Activated T-cell treated with anti-CD3 and anti-CD28 coated beads for 48 hours (primary cell): ENCODE measurements at regions not wholly inside any gene's neighbourhood (a gene's known extent, or its start where the extent isn't known, plus 50 kb on each side); places are given as distances from the start of the nearest gene placed in this dataset.

Source experiments
- DNase-seq: peaks from one replicate; pipeline ENCODE4 v3.0.0-alpha.2; 2020; ENCODE audit warnings: low read depth

GRCh38 chr4:11765849-11766453 lies 337.3 kb upstream of the HS3ST1 start:
- no peak for DNase-seq

GRCh38 chr4:11748164-11748872 lies 319.6 kb upstream of the HS3ST1 start:
- DNase-seq = no peak

GRCh38 chr4:11746734-11747133 lies 318.0 kb upstream of the HS3ST1 start:
- no peak for DNase-seq

- DNase-seq = no peak
Observed at GRCh38 chr4:11743976-11744375, 315.3 kb upstream of the HS3ST1 start.

GRCh38 chr4:11743236-11743635 lies 314.5 kb upstream of the HS3ST1 start:
- no peak for DNase-seq

- no peak for DNase-seq
Observed at GRCh38 chr4:11741190-11741652, 312.5 kb upstream of the HS3ST1 start.

GRCh38 chr4:11739992-11740391 lies 311.3 kb upstream of the HS3ST1 start:
- no peak for DNase-seq

- no peak for DNase-seq
Observed at GRCh38 chr4:11736978-11737377, 308.3 kb upstream of the HS3ST1 start.

- DNase-seq = no peak
Observed at GRCh38 chr4:11735651-11736050, 307.0 kb upstream of the HS3ST1 start.

GRCh38 chr4:11732155-11732554 lies 303.5 kb upstream of the HS3ST1 start:
- no peak for DNase-seq

- no peak for DNase-seq
Observed at GRCh38 chr4:11730545-11730944, 301.9 kb upstream of the HS3ST1 start.

GRCh38 chr4:11729548-11729947 lies 300.9 kb upstream of the HS3ST1 start:
- no peak for DNase-seq

- DNase-seq = no peak
Observed at GRCh38 chr4:11727903-11728564, 299.3 kb upstream of the HS3ST1 start.

GRCh38 chr4:11724731-11725130 lies 296.0 kb upstream of the HS3ST1 start:
- DNase-seq = no peak

GRCh38 chr4:11722223-11722622 lies 293.5 kb upstream of the HS3ST1 start:
- no peak for DNase-seq

GRCh38 chr4:11720292-11720691 lies 291.6 kb upstream of the HS3ST1 start:
- no peak for DNase-seq

GRCh38 chr4:11719879-11720278 lies 291.2 kb upstream of the HS3ST1 start:
- DNase-seq = no peak

GRCh38 chr4:11715753-11716521 lies 287.2 kb upstream of the HS3ST1 start:
- no peak for DNase-seq

GRCh38 chr4:11710453-11711093 lies 281.9 kb upstream of the HS3ST1 start:
- DNase-seq = no peak

- DNase-seq = no peak
Observed at GRCh38 chr4:11704186-11704830, 275.6 kb upstream of the HS3ST1 start.

GRCh38 chr4:11702886-11703557 lies 274.3 kb upstream of the HS3ST1 start:
- DNase-seq = no peak
